ENCODE measurements at regions not wholly inside any gene's neighbourhood (a gene's known extent, or its start where the extent isn't known, plus 50 kb on each side); places are given as distances from the start of the nearest gene placed in this dataset.

- no peak for TF ChIP-seq POLR2A (IDR thresholded peaks at IDR 0.05)
- TF ChIP-seq CTCF (IDR thresholded peaks at IDR 0.05) = no peak
- no peak overlapping the region for H3K4me3 ChIP-seq (ENCODE audit: low read depth, poor library complexity, severe bottlenecking)
- DNase-seq (ENCODE audit: low spot score in 2 of 2) = no peak
Measured at GRCh38 chr18:44238911-44239310, 441.8 kb upstream of the SETBP1 start.

GRCh38 chr18:44241020-44241419 is 439.7 kb upstream of the SETBP1 start:
- no peak for TF ChIP-seq POLR2A (IDR thresholded peaks at IDR 0.05)
- TF ChIP-seq CTCF (IDR thresholded peaks at IDR 0.05) = no peak
- 81 to 82% methylated on average over 5 of the region's 5 CpGs for WGBS, 2 donors
- intact Hi-C loops (cut with DNase I; ENCODE audit: low total_unique reads) = no loop called here
- no peak for DNase-seq (ENCODE audit: low spot score in 2 of 2)
- H3K4me3 ChIP-seq (ENCODE audit: low read depth, poor library complexity, severe bottlenecking) = no peak overlapping the region

More at GRCh38 chr18:44238911-44239310, 441.8 kb upstream of the SETBP1 start:
- intact Hi-C loops (cut with DNase I; ENCODE audit: low total_unique reads) = no loop called here
- WGBS, 2 donors = 57 to 63% methylated on average over 1 of the region's 1 CpG

- no peak for TF ChIP-seq POLR2A (IDR thresholded peaks at IDR 0.05)
- TF ChIP-seq CTCF (IDR thresholded peaks at IDR 0.05) = no peak
- 59 to 66% methylated on average over 3 of the region's 3 CpGs for WGBS, 2 donors
- intact Hi-C loops (cut with DNase I; ENCODE audit: low total_unique reads) = no loop called here
- no peak overlapping the region for H3K4me3 ChIP-seq (ENCODE audit: low read depth, poor library complexity, severe bottlenecking)
- DNase-seq (ENCODE audit: low spot score in 2 of 2) = no peak
Measured at GRCh38 chr18:44245019-44245418, 435.7 kb upstream of the SETBP1 start.

GRCh38 chr18:44246001-44246400 is 434.7 kb upstream of the SETBP1 start:
- intact Hi-C loops (cut with DNase I; ENCODE audit: low total_unique reads) = no loop called here
- DNase-seq (ENCODE audit: low spot score in 2 of 2) = no peak
- TF ChIP-seq POLR2A (IDR thresholded peaks at IDR 0.05) = no peak
- H3K4me3 ChIP-seq (ENCODE audit: low read depth, poor library complexity, severe bottlenecking) = no peak overlapping the region
- 87 to 93% methylated on average over 2 of the region's 2 CpGs for WGBS, 2 donors

- no peak for DNase-seq (ENCODE audit: low spot score in 2 of 2)
- TF ChIP-seq POLR2A (IDR thresholded peaks at IDR 0.05) = no peak
- no peak for TF ChIP-seq CTCF (IDR thresholded peaks at IDR 0.05)
- intact Hi-C loops (cut with DNase I; ENCODE audit: low total_unique reads) = no loop called here
- H3K4me3 ChIP-seq (ENCODE audit: low read depth, poor library complexity, severe bottlenecking) = no peak overlapping the region
Measured at GRCh38 chr18:44258086-44258485, 422.6 kb upstream of the SETBP1 start.

GRCh38 chr18:44258576-44258975 is 422.1 kb upstream of the SETBP1 start:
- intact Hi-C loops (cut with DNase I; ENCODE audit: low total_unique reads) = no loop called here
- TF ChIP-seq CTCF (IDR thresholded peaks at IDR 0.05) (no peak), POLR2A (IDR thresholded peaks at IDR 0.05) (no peak)
- H3K4me3 ChIP-seq (ENCODE audit: low read depth, poor library complexity, severe bottlenecking) = no peak overlapping the region
- no peak for DNase-seq (ENCODE audit: low spot score in 2 of 2)
